CD4-positive, alpha-beta T cell treated with Interleukin-4 for 4 hours (primary cell): ENCODE measurements at regions not wholly inside any gene's neighbourhood (a gene's known extent, or its start where the extent isn't known, plus 50 kb on each side); places are given as distances from the start of the nearest gene placed in this dataset.

ENCODE experiments used
- DNase-seq: peaks from one replicate; pipeline ENCODE4 v3.0.0-alpha.2; 2020

DNA sequence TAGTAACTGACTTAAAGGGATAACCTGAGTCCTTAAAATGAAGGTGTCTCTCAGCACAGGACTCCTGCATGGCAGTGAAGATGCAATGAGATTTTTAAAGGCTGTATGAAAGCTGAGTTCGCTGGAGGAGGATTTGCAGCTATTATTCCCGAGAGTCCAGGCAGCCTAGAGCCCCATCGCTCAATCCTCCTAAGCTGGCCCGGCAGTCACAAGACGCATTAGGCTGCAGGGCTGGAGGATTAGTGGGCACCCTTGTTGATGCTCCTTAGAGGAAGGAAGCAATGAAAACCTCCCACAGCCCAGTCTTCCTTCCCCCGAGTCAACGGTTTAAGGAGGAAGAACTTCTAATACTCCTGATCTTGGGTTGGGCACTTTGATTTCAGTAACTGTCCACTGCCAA, 239.5 kb downstream of the EFNB2 start:
- no peak for DNase-seq

DNA sequence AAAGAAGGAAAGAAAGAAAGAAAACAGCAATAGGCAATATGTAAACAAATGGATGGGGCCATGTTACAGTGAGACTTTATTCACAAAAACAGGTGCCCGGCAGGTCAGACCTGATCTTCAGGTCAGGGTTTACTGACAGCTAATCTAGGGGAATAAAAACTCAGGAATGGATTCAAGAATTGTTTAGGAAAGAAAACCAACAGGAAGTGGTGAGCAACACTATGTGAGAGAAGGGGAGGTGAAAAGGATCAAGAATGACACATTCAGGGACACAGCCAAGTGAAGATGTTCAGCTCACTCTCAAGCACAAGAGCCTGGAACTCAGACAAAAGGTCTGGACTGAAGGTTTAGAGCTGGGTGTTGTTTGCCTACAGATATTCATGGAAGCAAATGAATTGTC, 244.5 kb downstream of the EFNB2 start:
- DNase-seq, result no peak

DNA sequence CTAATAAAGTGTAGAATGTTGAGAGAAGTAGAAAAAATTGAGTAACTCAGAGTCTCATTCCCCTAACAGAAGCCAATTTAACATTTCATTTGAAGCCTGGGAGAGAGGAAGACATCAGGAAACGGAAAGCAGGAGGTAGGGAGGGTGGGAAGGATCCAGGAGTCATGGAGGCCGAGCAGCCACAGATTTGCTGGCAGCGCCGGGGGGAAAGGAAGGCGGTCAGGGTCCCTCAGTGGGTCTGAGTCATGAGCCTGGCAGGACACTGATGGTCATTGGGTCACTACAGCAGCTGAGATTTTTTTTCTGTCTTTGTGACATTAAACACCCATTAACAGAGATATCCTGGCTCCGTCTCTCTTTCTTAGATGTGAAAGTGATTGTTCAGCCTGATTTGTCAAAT, 248.1 kb downstream of the EFNB2 start:
- DNase-seq, result no peak

DNA sequence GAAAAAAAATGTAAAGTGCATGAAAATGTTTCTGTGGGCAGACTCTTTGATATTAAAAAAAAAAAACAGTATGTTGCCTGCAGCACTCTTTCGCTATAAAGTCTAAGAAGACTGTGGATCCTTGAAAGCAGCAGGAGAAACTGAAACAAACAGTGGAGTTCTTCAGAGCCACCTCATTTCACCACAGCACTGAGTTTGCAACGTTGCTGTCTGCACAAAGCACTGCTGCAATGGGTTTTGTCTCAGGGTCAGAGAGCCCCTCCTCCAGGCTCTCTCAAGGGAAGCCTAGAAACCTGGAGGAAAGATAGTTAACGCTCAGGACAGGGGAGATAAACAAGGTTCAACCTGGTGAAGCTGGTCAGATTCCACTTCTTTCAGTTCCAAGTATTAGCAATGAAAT, 248.7 kb downstream of the EFNB2 start:
- DNase-seq, result no peak

DNA sequence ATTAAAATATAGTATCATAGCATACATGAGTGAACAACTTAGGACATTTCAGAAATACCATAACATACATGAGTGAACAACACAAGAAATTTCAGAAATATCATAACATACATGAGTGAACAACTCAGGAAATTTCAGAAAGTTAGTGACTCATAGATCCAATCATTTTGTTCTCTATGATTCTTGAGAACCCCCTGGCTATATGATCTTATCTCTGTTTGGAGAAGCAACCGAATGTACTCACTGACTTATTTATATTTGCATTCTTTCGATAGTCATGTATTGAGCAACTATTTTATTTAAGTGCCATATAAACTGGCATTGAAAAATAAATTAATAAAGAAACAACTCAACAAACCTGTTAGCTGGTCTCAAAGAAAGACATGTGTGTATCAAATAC, 251.1 kb downstream of the EFNB2 start:
- DNase-seq, result no peak

DNA sequence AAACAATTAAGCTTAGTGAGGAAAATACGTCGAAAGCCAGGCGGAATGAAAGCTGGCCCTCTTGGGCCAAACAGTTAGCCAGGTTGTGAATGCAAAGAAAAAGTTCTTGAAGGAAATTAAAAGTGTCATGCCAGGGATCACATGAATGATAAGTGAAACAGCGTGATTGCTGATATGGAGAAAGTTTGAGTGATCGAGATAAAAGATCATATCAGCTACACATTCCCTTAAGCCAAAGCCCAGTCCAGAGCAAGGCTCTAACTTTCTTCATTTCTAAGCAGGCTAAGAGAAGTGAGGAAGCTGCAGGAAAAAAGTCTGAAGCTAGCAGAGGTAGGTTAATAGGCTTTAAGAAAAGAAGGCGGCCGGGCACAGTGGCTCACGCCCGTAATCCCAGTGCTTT, 254.0 kb downstream of the EFNB2 start:
- no peak for DNase-seq

DNA sequence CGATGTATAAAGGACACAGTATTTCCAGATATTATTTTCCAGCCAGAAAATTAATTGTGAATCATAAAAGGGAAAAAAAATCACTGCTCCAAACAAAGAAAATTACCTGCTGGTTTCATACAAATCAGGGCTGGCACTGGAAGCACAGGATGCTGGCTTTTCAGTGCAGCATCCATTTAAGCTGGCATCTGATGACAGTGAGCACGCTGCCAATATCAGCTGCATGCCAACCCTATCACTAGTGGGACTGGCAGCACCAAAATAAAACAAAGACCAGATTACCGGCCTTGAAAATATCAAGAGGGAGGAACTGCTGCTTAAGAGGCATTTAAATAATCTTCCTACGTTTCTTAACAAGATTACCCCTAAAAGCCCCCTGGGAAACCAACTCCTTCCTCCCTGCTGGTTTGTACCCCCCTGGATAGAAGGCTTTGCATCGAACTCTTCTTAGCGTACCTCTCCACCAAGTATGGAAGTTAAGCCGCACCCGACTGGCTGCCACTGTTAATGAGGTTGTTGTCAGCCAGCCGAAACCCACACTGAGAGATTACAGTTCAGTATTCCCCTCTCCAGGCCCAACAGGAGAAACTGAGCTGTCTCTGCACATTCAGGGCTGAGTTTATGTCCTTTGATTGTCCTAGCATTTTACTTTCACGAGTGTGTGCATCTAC, 257.8 kb downstream of the EFNB2 start:
- DNase-seq, result no peak

DNA sequence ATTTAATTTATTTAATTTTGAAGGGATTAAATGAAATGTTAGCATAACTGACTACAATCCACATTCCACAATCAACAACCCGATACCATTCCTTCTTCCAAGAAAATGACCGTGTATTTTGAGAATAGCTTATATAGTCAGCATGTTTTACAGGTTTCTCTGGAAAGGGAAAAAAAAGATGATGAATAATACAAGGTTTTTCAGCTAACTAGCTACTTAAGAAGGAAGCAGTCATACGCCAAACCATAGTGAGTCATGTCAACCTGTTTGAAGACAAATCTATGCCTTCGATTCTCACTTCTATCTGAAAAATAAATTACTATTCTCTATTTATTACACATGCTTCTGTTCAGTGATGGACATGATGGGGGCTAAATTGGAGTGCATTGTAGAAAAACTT, 258.6 kb downstream of the EFNB2 start:
- DNase-seq, result no peak

DNA sequence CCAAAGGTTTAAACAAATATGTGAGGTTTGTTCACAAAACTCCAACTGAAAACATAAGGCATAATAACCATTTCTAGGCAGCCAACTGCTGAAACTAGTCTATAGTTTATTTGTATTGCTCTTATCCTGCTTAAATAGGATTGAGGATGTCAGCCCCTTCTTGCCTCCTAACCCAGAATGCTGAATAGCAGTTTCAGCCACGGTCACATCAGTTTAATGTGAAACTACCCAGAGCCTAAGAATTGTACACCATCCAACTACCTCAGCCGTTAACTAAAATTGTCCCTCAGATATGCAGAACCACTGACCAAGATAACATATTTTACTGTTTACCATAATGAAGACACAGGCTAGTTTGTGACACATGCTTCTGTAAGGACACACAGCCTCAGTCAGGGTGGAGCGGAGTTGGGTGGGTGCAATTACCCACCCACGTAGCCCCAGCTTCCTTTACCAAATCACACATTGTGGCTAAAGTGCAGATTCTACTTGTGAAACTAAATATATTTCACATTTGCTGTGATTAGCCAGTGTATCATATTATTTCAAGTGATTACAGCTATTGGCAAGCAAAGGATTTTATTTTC, 259.9 kb downstream of the EFNB2 start:
- no peak for DNase-seq

DNA sequence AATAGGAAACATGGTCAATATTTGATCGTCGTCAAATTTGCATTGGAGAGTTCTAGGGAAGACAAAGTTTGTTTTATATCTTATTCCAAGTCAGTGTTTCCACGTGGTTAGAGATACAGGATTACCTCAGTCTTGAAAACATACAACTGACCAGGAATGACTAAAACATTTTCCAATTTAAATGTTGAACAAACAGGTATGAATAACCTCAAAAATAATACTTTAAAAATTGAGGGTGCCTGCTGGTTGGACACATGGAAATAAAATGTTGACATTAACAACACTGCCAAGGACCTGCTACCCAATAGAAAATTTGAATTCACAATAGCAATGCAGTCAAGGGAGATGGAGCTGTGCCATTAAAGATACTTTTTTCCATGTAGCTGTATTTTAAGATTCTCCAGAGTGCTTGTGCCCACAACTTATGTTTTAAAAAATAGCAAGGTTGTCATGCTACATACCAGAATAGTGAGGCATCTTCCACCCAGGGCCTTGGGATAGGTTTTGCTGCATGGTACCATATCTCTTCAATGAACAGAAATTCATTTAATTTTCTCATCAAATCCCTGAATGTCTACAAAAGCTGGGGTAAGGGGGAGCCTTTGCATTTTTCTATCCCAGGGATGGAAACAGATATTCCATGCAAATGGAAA, 260.8 kb downstream of the EFNB2 start:
- no peak for DNase-seq

DNA sequence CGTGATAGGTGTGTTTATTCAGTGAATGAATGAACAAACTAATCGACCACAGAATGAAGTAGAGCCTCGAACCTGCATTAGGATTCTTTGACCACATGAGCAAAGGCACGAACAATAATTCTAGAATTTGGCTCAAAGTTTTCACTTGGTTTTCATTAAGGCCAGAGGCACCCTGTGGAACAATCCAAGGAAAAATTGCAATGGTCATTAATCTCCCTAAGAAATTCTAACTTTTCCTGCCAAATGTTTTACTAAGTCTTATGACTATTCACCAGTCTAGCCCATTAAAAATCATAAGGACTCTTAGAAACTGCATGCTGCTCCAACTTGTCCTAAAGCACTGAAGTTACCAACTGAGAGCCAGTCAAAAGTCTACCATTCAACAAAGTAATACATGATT, 271.7 kb downstream of the EFNB2 start:
- DNase-seq, result no peak

DNA sequence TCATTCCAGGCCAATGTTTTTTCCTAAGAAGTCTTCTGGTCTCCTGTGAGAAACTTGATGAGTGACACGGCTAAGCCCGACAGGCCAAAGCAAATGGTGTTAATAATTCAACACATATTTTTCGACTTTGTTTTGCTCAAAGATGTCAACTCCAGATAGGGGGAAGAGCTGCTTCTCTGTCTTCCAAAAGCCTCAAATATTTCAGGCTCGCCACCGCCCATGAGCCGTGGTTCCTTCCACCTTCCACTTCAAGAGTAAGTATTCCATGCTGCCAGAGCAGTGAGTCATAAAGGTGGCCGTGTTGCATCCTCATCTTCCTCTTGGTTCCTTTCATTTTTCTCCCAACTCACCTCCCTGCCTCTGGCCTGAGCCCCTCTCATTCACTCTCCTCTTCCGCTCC, 272.6 kb downstream of the EFNB2 start:
- no peak for DNase-seq

DNA sequence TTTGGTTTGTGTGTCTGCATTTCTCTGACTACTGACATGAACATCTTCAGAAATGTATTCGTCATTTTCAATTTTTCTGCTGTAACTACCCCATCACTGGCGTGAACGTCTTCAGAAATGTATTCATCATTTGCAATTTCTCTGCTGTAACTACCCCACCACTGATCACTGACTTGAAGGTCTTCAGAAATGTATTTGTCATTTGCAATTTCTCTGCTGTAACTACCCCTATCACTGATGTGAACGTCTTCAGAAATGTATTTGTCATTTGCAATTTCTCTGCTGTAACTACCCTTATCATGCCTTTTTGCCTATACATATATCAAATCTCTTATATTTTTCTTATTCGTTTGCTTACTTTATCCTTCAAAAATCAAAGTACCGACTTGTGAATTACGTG, 274.0 kb downstream of the EFNB2 start:
- no peak for DNase-seq

DNA sequence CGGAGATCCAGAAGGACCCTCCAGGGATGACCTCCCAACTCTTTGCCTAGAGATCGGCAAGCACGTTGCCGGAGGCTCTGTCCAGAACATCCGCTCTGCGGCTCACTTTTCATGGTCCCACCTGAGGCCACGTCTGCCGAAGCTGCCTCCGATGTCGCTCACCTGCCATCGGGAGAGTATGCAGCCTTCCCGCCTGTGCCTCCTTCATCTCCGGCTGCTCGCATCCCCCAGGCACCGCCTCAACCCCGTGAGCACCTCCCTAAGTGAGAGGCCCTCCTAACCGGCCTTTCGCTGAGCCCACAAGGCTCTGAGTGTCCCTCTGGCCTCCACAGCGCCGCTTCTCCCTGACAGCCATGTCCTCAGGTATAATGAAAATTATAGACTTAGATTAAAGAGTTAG, 275.1 kb downstream of the EFNB2 start:
- no peak for DNase-seq

DNA sequence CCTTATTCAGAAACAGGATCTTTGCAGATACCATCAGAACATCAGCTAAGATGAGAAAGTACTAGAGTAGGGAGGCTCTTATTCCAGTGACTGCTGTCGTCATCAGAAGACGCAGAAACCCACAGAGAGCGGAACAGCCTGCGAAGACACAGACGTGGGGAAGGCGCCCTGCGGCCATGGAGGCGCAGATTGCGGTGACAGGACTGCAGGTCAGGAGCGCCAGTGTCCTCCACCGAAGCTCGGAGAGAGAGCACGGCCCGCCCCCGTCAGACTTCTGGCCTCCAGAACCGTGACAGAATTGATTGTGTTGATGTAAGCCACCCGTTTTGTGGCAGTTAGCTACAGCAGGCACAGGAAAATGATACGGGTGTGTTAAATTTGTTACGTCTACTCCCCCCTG, 275.5 kb downstream of the EFNB2 start:
- no peak for DNase-seq

DNA sequence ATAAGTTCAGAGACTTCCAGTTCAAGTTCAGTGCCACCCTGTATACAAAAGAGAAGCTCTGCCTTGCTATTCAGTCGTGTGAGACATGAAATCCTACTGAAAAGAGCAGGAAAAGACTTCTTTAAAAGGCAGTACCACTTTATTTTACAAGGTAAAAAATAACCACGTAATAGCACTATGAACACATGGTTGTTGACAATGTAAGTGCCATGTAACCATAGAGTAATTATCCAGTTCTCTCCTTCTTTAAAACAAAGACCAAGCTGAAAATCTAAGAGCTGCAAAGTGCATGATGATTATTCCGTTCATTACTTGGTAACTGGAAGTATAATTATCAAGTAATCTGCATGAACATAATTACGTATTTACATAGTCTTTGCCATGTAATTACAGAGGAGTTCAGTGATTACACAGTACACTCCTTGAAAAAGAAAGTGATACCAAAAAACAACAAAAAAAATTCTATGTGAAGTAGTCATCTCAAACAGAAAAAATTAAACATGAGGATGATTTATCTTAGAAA, 288.7 kb downstream of the EFNB2 start:
- no peak for DNase-seq

DNA sequence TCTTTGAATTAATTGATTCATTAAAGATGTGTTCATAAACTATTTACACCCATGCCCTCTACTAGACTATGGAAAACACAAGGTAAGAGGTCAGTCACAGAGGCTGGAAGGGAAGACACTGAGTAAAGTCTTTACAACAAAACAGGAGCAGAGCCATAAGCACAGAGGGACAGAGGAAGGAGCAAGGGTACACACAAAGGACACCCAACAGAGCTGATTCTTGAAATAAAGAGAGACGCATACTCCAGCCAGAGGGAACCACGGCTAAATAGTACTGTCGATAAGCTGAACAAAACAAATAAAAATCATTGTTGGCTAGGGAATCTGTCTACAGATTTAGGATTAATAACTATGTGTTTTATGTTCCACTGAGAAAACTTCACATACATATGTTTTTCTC, 289.2 kb downstream of the EFNB2 start:
- DNase-seq, result no peak

DNA sequence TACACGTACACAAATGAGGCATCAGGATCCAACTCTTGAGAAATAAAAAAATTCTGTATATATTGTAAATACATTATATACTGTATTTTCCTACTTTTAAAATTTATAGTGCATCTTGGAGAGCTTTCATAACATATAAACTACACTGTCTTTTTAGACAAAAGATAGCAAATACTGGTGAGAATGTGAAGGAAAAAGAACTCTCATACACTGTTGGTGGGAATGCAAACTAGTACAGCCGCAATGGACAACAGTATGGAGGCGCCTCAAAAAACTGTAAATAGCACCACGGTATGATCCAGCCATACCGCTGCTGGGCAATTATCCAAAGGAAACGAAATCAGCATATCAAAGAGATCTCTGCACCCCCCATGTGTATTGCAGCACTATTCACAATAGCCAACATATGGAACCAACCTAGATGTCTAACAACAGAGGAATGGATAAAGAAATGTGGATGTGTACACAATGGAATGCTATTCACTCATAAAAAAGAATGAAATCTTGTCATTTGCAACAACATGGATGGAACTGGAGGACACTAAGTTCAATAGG, 292.4 kb downstream of the EFNB2 start:
- DNase-seq, result no peak

DNA sequence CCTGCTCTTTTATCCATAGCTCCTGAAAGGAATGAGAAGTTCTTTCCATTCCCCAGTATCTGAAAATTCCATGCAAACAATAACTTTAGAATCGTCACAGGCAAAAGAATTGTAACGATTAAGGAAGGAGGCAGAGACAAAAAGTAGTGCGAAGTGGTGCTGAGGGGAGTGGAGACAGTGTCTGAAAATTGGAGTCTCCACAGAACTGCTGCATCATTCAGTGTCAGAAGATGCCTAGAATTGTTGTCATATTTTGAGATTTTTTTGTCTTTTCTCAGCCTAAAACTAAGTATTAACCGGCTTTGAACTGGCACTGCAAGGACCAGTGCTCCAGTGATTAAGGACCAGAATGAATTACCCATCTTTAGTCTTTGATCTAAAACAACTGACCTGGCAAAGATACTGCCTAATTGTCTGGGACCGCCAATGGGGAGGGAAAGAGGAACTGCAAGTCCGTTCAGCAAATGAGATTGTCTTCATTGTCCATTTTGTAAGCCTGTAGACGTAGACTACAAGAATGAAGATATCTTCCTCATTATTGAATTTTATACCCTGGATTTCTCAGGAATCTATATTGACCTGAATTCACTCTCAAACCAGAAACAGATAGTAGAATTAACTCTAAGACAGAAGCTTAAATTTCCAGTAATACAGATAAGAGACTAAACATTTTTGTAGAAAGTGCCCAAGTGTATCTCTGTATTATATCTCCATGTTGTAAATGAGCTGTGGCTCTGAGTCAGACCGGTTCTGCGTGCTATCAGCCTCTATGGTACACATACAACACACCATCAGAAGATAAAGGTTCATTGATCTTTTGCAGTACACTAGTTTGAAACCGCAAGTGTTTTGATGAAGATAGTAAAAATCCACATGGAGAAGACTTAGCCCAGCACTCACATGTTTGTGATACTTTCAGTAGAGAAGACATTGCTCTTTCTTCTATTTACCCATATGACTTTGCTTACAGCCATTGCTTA, 293.2 kb downstream of the EFNB2 start:
- DNase-seq, result no peak

DNA sequence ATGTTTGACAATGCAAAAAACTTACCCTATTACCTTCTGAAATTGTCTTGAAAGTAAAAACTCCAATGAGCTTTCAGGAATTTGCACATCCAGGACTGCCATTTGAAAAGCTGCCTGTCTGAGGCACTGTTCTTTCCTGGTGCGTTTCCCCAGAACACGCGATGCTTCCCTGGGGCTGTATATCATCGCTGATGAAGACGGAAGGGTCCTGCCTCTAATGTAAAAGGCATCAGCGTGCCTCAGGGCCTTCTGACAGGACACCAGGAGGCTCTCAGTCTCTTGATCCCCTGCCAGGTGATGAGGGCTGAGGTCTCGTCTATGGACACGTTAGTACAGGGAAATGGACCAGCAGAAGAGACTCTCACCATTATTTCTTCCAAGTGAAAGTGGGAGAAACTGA, 296.8 kb downstream of the EFNB2 start:
- DNase-seq, result no peak

DNA sequence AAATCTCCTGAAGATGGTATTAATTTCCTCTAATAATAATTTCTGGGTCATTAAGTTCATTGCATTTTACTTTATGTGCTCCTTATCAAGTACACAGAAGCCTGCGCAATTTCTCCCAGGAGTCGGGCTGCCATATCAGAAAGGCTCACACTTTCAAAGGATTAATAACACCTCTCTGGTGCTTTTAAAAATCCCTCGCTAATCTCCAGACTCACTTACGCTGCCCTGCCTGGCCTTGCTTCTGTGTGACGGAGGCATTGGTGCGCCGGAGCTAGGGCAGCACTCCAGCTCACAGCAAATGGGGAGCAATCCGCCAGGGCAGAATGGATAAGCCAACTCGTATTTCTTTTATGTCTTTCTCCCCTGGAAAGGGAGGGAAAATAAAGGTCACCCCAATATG, 300.8 kb downstream of the EFNB2 start:
- DNase-seq, result no peak

DNA sequence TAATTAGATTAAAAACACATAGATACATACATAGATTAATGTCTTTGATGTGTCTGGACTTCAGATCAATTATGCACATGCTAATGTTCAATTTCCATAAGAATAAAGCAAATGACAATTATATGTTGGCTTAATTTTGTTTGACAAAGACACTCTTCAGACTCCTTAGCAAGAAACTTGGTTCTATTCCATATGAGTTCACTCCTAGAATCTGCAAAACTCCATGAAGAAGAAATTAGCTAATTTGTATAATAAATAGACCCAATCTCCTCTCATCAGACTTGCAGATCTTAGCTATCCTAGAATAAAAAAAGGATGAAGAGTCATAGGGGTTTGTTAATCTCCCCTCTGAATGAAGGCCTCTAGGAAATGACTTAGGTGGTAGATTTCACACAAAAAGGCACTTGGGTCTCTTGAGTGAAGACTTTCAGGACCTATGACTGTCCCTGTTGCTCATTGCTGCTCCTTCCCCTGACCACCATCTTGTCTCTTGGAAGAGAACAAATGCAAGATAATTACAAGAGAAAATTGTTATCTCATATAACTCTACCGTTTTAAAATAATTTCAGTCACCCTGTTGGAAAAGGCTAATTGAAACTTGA, 302.2 kb downstream of the EFNB2 start:
- no peak for DNase-seq

DNA sequence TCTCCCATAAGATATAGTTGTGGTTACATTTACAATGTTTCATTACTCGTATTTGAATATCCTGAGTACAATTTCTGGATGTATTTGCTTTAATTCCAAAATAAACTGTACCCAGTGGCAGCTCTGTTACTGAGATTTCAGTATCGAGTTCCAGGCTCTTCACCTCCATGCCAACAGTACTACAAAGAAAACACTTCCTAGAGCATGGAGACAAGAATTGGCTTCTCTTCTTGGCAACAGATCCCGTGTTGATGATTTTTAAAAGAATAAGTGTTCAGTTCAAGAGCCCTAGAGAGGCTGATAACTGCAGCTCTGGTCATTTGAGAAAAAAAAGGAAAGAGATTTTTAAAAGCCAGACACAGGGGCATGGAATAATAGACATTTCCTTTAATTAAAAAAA, 302.8 kb downstream of the EFNB2 start:
- no peak for DNase-seq
